8988T (cell line): ENCODE measurements at regions not wholly inside any gene's neighbourhood (a gene's known extent, or its start where the extent isn't known, plus 50 kb on each side); places are given as distances from the start of the nearest gene placed in this dataset.
"Not testable (repeated sequence)": the region's sequence is repeated elsewhere in the genome, so short reads cannot be mapped to it uniquely, and the experiment has no call there.

Experiments
- DNase-seq: peaks from one replicate; pipeline ENCODE4 v3.0.0; 2011

DNA sequence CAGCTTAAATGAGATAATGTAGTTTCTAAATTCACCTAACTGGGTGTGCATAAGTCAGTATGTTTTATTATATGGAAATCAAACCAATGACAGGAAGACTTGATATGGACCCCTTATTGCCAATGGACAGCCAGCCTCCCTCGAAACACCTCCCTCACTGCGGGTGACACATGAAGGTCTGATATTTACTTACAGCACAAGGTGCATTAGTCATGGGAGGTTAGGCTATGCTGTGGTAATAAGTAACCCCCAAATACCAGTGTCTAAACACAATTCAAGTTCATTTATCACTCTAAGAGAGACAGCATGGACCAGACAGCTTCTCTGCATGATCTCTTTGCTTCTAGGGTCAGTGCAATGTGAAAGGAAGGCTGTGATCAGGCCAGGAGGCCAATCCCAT, 126.0 kb upstream of the KCNJ6 start:
- no peak for DNase-seq

- no peak for DNase-seq
Observed at GRCh38 chr21:38048167-38048566, 131.9 kb upstream of the KCNJ6 start.

DNA sequence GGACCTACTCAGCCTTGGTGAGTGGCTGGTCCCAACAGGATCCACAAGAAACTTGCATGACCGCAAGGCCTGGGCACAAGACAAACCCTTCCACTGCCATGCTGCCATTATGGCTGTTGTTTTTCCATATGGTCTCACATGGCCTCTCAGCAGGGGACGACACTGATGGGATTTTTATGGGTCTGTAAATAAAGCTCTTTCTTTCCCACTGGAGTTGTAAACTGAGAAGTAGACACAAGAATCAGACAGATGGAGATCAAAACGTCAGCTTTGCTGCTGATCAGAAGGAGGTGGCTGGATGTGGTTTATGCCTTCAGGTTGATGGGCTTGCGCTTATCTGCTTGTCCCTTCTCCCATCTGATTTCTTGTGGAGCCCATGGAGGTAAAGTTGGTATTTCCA, 138.1 kb upstream of the KCNJ6 start:
- no peak for DNase-seq

- no peak for DNase-seq
Observed at GRCh38 chr21:38056481-38056880, 140.2 kb upstream of the KCNJ6 start.

GRCh38 chr21:38057626-38058025, 141.4 kb upstream of the KCNJ6 start:
- DNase-seq = no peak

DNA sequence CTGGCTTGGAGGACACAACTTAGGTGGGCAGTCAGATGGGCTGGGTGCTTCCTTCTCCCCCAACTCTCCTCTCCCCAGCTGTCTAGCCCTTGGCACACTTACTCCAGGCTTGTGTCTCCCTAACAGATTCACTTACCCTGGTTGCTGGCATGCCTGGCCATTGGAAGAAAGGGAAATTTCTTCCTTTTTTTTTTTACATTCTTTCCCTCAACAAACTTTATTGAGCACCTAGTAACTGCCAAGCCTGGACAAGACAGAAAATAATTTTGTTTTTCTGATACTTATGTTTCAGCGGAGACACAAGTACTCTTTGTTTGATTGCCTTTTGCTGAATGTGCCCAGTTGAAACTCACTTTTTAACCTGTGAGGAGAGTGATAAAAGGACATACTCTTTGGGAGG, 144.3 kb upstream of the KCNJ6 start:
- no peak for DNase-seq

- no peak for DNase-seq
Observed at GRCh38 chr21:38067086-38067739, 151.0 kb upstream of the KCNJ6 start.

- DNase-seq = no peak
Observed at GRCh38 chr21:38072489-38072888, 156.2 kb upstream of the KCNJ6 start.

DNA sequence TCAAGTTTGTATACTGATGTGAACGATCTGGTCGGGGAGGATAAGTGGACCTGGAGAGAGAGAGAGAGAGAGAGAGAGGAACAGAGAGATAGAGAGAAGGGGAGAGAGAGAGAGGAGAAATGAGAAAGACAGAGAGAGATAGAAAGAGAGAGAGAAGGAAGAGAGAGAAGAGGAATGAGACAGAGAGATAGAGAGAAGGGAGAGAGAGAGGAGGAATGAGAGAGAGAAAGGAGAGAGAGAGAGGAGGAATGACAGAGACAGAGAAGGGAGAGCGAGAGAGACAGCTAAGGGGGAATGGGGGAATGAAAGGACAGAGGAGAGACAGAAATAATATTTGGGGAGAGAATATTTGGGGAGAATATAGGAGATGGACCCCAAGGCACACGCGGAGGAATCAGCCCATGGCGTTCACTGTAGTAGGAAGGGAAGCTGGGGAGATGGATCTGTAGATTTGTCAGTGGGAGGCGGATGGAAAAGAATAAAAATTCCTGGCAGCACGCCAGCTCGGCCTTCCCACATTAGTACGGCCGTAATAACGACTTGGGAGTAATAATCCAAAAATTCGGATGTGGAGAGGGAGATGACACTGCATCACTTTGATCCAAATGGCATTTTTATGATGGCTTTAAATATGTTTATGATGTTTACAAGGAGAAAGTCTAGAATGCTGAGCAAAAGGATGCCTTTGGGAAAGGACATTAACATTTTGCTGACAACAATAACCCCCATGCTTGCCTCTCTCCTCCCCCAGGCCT, 159.8 kb upstream of the KCNJ6 start:
- no peak for DNase-seq

DNA sequence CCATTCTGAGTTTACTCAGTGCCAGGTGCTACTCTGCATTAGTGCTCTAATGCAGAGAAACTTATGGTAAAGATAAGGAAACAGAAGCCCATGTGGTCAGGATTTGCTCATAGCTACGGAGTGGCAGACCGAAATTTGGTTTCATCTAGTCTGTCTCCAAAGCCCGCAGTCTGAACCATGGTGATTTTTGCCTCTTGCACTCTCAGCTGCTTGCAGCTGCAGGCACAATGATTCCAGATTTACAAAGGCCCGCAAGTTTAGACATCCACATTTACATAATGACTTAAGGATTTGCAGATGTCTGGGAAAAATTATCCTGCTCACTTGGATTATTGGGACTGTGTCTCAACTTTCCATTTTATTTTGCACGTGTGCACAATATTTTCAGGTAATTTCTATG, 161.3 kb upstream of the KCNJ6 start:
- no peak for DNase-seq

DNA sequence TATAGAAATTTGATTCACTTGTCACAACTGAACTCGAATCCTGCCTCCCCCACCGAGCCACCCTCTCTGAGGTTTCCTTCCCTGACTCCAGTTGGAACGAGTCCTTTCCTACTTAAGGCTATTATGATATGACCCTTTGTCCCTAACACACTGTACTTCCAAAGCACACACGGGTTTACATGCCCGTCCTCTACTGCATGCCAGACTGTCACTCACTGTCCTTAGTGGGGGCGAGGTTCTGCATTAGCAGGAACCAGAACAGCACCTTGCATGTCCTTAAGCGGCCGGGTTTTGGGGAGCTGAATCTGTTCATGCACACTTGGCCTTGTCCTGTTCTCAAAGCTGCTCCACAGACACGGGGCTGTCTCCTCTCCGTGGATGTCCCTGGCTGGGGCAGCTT, 164.6 kb upstream of the KCNJ6 start:
- no peak for DNase-seq

- no peak for DNase-seq
Observed at GRCh38 chr21:38081708-38082107, 165.5 kb upstream of the KCNJ6 start.

DNA sequence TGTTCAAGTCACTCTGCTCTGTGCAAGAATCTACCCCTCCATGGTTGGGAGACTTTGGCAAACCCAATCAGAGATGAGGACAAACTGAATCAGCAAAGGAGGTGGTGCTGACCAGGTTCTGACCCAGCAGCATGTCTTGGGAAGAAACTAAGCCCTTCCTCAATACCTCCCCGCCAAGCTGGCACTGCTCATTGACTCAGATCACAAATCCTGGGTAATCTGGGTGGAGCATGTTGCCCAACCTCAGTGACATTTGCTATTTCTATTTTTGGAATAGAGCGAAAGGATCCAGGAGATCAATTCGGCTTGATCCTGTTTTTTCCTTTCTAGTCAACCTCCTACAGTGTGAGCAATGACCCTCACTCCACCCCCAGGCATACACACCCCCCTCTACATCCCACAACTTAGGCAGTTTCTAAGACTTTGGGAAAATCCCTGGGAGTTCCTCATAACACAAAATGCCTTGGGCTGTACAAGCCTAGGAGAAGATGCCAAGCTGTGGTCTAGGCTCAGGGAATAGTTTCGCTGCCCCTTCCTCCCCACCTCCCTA, 166.8 kb upstream of the KCNJ6 start:
- DNase-seq = no peak

DNA sequence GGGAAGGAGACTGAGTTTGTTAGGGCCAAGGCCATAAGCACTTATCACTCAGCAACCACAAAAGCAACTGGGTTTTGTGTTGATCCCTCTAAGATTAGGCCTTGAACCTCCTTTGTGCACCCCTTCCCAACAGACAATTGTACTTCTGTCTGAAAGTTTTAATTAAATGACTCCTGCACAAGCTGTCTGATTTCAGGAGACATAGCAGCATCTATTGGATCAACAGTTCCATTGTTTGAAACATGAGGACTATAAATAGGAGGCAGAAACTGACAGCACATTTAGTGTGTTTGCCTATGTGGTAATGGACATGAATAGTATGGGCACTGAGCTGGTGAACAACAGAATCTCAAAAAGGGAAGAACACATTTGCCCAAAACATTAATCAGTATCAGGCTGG, 167.3 kb upstream of the KCNJ6 start:
- DNase-seq = no peak

DNA sequence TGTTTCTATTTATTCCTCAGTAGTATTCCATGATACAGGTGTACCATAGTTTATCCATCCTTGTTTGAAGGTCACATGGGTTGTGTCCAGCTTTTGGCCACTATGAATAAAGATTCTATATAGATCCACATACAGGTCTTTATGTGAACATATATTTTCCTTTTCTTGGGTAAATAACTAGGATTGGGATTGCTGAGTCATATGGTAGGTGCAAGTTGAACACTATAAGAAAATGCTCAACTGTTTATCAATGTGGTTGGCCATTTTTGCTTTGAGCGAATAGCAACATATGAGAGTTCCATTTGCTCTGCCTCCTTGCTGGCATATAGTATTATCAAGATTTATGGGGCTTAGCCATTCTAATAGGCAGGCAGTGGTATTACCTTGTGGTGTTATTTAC, 170.2 kb upstream of the KCNJ15 start:
- DNase-seq = no peak

GRCh38 chr21:38088916-38089762, 167.7 kb upstream of the KCNJ15 start:
- DNase-seq = no peak

GRCh38 chr21:38089763-38090046, 167.1 kb upstream of the KCNJ15 start:
- DNase-seq = no peak

DNA sequence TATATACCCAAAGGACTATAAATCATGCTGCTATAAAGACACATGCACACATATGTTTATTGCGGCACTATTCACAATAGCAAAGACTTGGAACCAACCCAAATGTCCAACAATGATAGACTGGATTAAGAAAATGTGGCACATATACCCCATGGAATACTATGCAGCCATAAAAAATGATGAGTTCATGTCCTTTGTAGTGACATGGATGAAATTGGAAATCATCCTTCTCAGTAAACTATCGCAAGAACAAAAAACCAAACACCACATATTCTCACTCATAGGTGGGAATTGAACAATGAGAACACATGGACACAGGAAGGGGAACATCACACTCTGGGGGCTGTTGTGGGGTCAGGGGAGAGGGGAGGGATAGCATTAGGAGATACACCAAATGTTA, 165.7 kb upstream of the KCNJ15 start:
- DNase-seq = not testable (repeated sequence)

DNA sequence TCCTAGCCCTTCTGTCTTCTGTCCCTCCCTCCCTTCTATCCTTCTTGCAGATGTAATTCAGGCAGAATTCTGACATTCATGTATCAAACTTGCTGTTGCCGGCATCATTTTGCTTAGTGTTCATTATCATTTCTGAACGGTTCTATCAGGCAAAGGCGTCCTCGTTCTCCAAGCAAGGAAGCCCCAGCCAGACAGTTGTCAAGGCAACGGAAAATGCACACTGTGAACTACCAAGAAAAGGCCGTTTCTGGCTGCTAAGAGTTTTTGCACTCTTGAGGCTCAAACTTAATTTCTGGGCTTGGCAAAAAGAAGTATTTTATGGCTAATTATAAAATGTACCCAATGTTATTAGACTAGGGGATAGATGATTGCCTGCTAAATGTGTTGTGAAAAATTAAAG, 164.7 kb upstream of the KCNJ15 start:
- DNase-seq = no peak

DNA sequence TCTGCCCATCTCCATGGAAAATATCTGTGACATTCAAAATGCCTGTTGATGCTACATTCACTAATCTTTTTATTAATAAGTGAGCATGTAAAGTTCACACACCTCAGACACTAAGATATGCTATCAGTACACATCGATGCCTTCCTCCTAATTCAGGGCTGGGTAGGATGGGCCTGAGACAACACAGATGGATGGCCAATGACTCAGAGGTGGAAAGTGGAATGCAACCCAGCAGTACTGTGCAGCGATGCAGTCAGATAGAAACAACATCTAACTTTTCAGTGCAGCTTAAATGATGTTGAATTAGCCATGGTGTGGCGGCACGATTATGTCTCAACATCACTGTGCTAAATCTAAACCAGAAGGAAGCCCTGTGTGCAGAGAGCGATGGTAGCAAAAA, 161.6 kb upstream of the KCNJ15 start:
- DNase-seq = no peak

- DNase-seq = no peak
Observed at GRCh38 chr21:38097789-38098188, 159.0 kb upstream of the KCNJ15 start.

DNA sequence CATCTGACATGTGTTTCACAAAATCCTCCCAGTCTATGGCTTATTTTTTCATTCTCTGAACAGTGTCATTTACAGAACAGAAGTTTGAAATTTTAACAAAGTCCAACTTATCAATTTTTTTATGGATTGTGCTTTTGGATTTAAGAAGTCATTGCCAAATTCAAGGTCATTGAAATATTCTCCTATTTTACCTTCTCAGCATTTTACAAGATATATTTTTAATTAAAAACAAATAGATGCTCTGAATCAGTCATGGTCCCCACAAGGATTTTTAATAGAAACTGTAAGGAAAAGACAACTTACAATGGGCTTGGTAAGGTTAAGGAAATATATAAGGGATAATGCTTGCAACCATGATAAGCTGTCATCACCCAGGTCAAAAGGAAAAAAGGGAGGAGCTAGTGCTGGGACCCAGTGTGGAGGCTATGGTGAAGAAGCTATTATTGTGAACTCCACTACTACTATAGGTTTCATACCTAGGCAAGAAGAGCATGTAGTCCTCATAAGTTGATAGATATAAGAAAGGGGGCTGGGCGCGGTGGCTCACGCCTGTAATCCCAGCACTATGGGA, 144.5 kb upstream of the KCNJ15 start:
- DNase-seq = no peak

- no peak for DNase-seq
Observed at GRCh38 chr21:38114717-38115333, 142.0 kb upstream of the KCNJ15 start.
